ENCODE measurements at regions not wholly inside any gene's neighbourhood (a gene's known extent, or its start where the extent isn't known, plus 50 kb on each side); places are given as distances from the start of the nearest gene placed in this dataset.

DNA sequence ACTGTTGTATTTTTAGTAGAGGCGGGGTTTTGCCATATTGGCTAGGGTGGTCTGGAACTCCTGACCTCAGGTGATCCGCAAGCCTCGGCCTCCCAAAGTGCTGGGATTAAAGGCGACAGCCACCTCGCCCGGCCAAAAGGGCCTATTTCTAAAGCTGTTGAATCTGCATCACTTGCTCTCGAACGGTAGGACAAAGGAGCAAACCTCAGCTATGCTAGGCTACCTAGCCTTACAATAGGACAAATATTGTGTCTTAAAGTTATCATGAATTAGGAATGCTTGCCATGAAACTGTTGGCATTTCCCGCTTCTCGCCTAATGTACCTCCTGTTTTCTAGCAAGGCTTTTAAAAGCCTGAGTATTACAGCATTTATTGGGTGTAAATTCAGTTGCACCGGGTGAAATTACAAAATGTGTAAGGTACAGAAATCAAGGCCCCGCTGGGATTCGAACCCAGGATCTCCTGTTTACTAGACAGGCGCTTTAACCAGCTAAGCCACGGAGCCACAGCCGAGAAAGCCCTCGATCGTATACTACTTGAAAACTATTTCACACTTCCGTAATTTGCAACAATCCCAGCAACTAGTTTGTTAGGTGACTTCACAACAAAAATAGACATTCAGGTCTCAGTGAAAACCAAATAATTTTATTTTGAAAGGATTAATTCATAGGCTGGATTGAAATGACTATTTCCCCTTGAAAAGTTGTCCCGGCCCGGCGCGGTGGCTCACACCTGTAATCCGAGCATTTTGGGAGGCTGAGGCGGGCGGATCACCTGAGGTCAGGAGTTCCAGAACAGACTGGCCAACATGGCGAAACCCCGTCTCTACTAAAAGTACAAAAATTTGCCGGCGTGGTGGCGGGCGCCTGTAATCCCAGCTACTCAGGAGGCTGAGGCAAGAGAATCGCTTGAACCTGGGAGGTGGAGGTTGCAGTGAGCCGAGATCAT, 211.6 kb upstream of the ZNF184 start:
- POLR2A ChIA-PET = interaction anchor here (0.7 to 1.6 kb wide), 9 partner anchors 9 to 1301 kb away, joined by 3 to 5 read pairs (median 3); a partner anchor contains a TSS
- intact Hi-C loops (cut with micrococcal nuclease; ENCODE audit: unreplicated experiment) = loop anchor here (1.0 to 10.0 kb wide), 3 partner anchors 12 to 139 kb away; no protein-coding TSS in a partner anchor
- no peaks in the 10 kb centered on the region for H3K36me3 ChIP-seq (replicated peaks in 1 of 2; ENCODE audit: control insufficient read depth in 1 of 2, insufficient read depth in 2 of 2, low read length in 2 of 2)
- H3K4me2 ChIP-seq (ENCODE audit: low read depth, low read length) = peak overlapping the region; percentile 73
- CTCF ChIA-PET (ENCODE audit: low intra/inter-chr PET ratio, low total read pairs) = no interaction called here
- H4K20me1 ChIP-seq (ENCODE audit: insufficient read depth, low read length) = no peaks in the 10 kb centered on the region
- 48% methylated on average over 30 of the region's 34 CpGs for WGBS (ENCODE audit: low lambda C conversion rate)
- peak overlapping the region in 2 of 3 experiments; percentile 19 to 46; a peak in 3 of 6 replicates for H3K4me3 ChIP-seq (replicated peaks in 1 of 3; ENCODE audit: insufficient read depth in 1 of 3, low read depth in 2 of 3, low read length in 3 of 3)
- in situ Hi-C loops (cut with HindIII; ENCODE audit: extremely low pct_ligation_motif_present, low pct_unique_long_range_greater_than_20kb) = no loop called here
- BruUV-seq (replicated peaks) = TSS peak; percentile 93
- H3K27me3 ChIP-seq (ENCODE audit: control insufficient read depth in 1 of 2, insufficient read depth in 2 of 2, low read length in 2 of 2) = no peaks in the 10 kb centered on the region; a peak in 1 of 5 replicates
- H2AFZ ChIP-seq (ENCODE audit: low read length) = no peak overlapping the region
- FAIRE-seq (peak; percentile 64), DNase-seq (ENCODE audit: low spot score) (peak; percentile 89), ATAC-seq (peak; percentile 60)
- H3K79me2 ChIP-seq (ENCODE audit: insufficient read depth, low read length) = no peaks in the 10 kb centered on the region
- no peak overlapping the region for H3K9ac ChIP-seq (ENCODE audit: insufficient read depth, low read depth, low read length)
- H3K27ac ChIP-seq (ENCODE audit: extremely low read length, insufficient read depth, low read length) = peak overlapping the region; percentile 16
- peaks cover 46% of the 10 kb centered on the region for H3K4me1 ChIP-seq (ENCODE audit: insufficient read depth, low read length)
- no peaks in the 10 kb centered on the region for H3K9me3 ChIP-seq (ENCODE audit: low read length)
- TF ChIP-seq HDAC1 (CRISPR knock-in tag; IDR thresholded peaks at IDR 0.05) (peak; percentile 51), GABPA (IDR thresholded peaks at IDR 0.05; ENCODE audit: low read depth, low read length) (no peak), GABPA (CRISPR knock-in tag; IDR thresholded peaks at IDR 0.05; ENCODE audit: low read depth) (peak; percentile 53; the same call in 1 of the 2 replicates), KAT8 (CRISPR knock-in tag; IDR thresholded peaks at IDR 0.05) (peak; percentile 85), ZEB1 (IDR thresholded peaks at IDR 0.05; ENCODE audit: insufficient replicate concordance, low read depth) (peak; percentile 20), KLF6 (CRISPR knock-in tag; IDR thresholded peaks at IDR 0.05) (0 out of 2 replicates have a peak, but pooled peaks have one; percentile 75), ZNF747 (CRISPR knock-in tag; IDR thresholded peaks at IDR 0.05; ENCODE audit: borderline replicate concordance) (0 out of 2 replicates have a peak, but pooled peaks have one; percentile 29), SMYD3 (CRISPR knock-in tag; IDR thresholded peaks at IDR 0.05) (no peak), MLLT10 (CRISPR knock-in tag; IDR thresholded peaks at IDR 0.05) (no peak), DMAP1 (CRISPR knock-in tag; IDR thresholded peaks at IDR 0.05) (peak; percentile 33; the same call in 1 of the 2 replicates), ZNF207 (IDR thresholded peaks at IDR 0.05; ENCODE audit: borderline replicate concordance) (no peak), BCL6 (CRISPR knock-in tag; IDR thresholded peaks at IDR 0.05) (peak; percentile 41; the same call in 1 of the 2 replicates), ZNF792 (CRISPR knock-in tag; IDR thresholded peaks at IDR 0.05) (peak; percentile 52; the same call in 1 of the 2 replicates), ZMAT3 (CRISPR knock-in tag; conservative IDR thresholded peaks at IDR 0.05) (peak; percentile 65; the same call in 1 of the 2 replicates), ARNTL (CRISPR knock-in tag; IDR thresholded peaks at IDR 0.05) (no peak), ZNF777 (CRISPR knock-in tag; IDR thresholded peaks at IDR 0.05) (peak; percentile 43; the same call in 1 of the 2 replicates)
- TF ChIP-seq, protein P1, sequence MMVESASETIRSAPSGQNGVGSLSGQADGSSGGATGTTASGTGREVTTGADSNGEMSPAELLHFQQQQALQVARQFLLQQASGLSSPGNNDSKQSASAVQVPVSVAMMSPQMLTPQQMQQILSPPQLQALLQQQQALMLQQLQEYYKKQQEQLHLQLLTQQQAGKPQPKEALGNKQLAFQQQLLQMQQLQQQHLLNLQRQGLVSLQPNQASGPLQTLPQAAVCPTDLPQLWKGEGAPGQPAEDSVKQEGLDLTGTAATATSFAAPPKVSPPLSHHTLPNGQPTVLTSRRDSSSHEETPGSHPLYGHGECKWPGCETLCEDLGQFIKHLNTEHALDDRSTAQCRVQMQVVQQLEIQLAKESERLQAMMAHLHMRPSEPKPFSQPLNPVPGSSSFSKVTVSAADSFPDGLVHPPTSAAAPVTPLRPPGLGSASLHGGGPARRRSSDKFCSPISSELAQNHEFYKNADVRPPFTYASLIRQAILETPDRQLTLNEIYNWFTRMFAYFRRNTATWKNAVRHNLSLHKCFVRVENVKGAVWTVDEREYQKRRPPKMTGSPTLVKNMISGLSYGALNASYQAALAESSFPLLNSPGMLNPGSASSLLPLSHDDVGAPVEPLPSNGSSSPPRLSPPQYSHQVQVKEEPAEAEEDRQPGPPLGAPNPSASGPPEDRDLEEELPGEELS (CRISPR knock-in tag; IDR thresholded peaks at IDR 0.05) = peak; percentile 45; the same call in 1 of the 2 replicates
- TF ChIP-seq, protein P2, sequence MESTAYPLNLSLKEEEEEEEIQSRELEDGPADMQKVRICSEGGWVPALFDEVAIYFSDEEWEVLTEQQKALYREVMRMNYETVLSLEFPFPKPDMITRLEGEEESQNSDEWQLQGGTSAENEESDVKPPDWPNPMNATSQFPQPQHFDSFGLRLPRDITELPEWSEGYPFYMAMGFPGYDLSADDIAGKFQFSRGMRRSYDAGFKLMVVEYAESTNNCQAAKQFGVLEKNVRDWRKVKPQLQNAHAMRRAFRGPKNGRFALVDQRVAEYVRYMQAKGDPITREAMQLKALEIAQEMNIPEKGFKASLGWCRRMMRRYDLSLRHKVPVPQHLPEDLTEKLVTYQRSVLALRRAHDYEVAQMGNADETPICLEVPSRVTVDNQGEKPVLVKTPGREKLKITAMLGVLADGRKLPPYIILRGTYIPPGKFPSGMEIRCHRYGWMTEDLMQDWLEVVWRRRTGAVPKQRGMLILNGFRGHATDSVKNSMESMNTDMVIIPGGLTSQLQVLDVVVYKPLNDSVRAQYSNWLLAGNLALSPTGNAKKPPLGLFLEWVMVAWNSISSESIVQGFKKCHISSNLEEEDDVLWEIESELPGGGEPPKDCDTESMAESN (CRISPR knock-in tag; conservative IDR thresholded peaks at IDR 0.05) = peak; percentile 60; the same call in 1 of the 2 replicates
- TF ChIP-seq, protein P3, sequence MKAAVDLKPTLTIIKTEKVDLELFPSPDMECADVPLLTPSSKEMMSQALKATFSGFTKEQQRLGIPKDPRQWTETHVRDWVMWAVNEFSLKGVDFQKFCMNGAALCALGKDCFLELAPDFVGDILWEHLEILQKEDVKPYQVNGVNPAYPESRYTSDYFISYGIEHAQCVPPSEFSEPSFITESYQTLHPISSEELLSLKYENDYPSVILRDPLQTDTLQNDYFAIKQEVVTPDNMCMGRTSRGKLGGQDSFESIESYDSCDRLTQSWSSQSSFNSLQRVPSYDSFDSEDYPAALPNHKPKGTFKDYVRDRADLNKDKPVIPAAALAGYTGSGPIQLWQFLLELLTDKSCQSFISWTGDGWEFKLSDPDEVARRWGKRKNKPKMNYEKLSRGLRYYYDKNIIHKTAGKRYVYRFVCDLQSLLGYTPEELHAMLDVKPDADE (CRISPR knock-in tag; IDR thresholded peaks at IDR 0.05) = no peak

Measured in HepG2 (cell line).